Activated T-cell treated with anti-CD3 and anti-CD28 coated beads for 4 hours (primary cell): ENCODE measurements at regions not wholly inside any gene's neighbourhood (a gene's known extent, or its start where the extent isn't known, plus 50 kb on each side); places are given as distances from the start of the nearest gene placed in this dataset.
"Not testable (repeated sequence)": the region's sequence is repeated elsewhere in the genome, so short reads cannot be mapped to it uniquely, and the experiment has no call there.

Source experiments
- DNase-seq: peaks from one replicate; pipeline ENCODE4 v3.0.0-alpha.2; 2020

- no peak for DNase-seq
These were observed 931.4 kb downstream of the QKI start for GRCh38 chr6:164345806-164346496.

GRCh38 chr6:164345327-164345726, 930.8 kb downstream of the QKI start:
- no peak for DNase-seq

GRCh38 chr6:164344801-164345291, 930.3 kb downstream of the QKI start:
- DNase-seq, result no peak

GRCh38 chr6:164339442-164339841, 924.9 kb downstream of the QKI start:
- DNase-seq, result not testable (repeated sequence)

- no peak for DNase-seq
These were observed 923.4 kb downstream of the QKI start for GRCh38 chr6:164337925-164338397.

GRCh38 chr6:164337024-164337924, 922.8 kb downstream of the QKI start:
- no peak for DNase-seq

- no peak for DNase-seq
These were observed 921.9 kb downstream of the QKI start for GRCh38 chr6:164336455-164336854.

GRCh38 chr6:164331026-164331425, 916.5 kb downstream of the QKI start:
- DNase-seq, result no peak

- no peak for DNase-seq
These were observed 910.6 kb downstream of the QKI start for GRCh38 chr6:164325168-164325567.

- no peak for DNase-seq
These were observed 908.0 kb downstream of the QKI start for GRCh38 chr6:164322533-164322932.

- DNase-seq, result no peak
These were observed 906.8 kb downstream of the QKI start for GRCh38 chr6:164321297-164321696.

GRCh38 chr6:164315376-164315775, 900.9 kb downstream of the QKI start:
- no peak for DNase-seq

- DNase-seq, result no peak
These were observed 893.8 kb downstream of the QKI start for GRCh38 chr6:164308339-164308738.

GRCh38 chr6:164303102-164303964, 888.8 kb downstream of the QKI start:
- DNase-seq, result no peak

- DNase-seq, result no peak
These were observed 881.9 kb downstream of the QKI start for GRCh38 chr6:164296411-164296810.

- DNase-seq, result no peak
These were observed 879.7 kb downstream of the QKI start for GRCh38 chr6:164294047-164294784.

- DNase-seq, result no peak
These were observed 876.7 kb downstream of the QKI start for GRCh38 chr6:164291224-164291623.

- no peak for DNase-seq
These were observed 875.6 kb downstream of the QKI start for GRCh38 chr6:164290101-164290500.

GRCh38 chr6:164286011-164286410, 871.5 kb downstream of the QKI start:
- no peak for DNase-seq

- no peak for DNase-seq
These were observed 869.1 kb downstream of the QKI start for GRCh38 chr6:164283574-164283973.

GRCh38 chr6:164276211-164276610, 861.7 kb downstream of the QKI start:
- DNase-seq, result no peak

- DNase-seq, result no peak
These were observed 861.3 kb downstream of the QKI start for GRCh38 chr6:164275773-164276172.
